NCI-H2196 (cell line): ENCODE measurements at regions not wholly inside any gene's neighbourhood (a gene's known extent, or its start where the extent isn't known, plus 50 kb on each side); places are given as distances from the start of the nearest gene placed in this dataset.

ENCODE experiments used
- DNase-seq: peaks from one replicate; lab custom pipeline; 2025; ENCODE audit not compliant: unreplicated experiment; lab: John Stamatoyannopoulos, UW

- DNase-seq: no peak
Measured at GRCh38 chr9:108166519-108166918, 677.0 kb upstream of the KLF4 start.

- DNase-seq: no peak
Measured at GRCh38 chr9:108163321-108164005, 673.9 kb upstream of the KLF4 start.

- no peak for DNase-seq
Measured at GRCh38 chr9:108162664-108163063, 673.1 kb upstream of the KLF4 start.

GRCh38 chr9:108161503-108161902, 671.9 kb upstream of the KLF4 start:
- no peak for DNase-seq

GRCh38 chr9:108160706-108161355, 671.3 kb upstream of the KLF4 start:
- no peak for DNase-seq

DNA sequence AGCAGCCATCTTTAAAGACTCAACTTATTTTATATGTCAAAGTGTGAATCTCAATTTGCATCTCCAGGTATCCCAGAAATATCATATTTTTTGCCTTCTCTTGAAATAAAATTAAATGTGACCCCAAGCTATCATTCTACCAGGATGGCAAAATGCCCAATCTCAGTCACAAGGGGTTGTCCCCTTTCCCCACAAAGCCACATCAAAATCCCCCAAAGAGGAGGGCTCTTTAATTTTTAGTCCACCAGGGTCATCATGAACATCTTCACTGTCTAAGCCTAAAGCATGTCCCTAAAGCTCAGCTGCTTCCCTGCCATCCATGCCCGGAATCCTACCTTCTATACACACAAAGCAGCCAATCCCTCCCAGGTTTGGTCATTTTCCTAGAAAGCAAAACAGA, 670.5 kb upstream of the KLF4 start:
- DNase-seq: no peak

DNA sequence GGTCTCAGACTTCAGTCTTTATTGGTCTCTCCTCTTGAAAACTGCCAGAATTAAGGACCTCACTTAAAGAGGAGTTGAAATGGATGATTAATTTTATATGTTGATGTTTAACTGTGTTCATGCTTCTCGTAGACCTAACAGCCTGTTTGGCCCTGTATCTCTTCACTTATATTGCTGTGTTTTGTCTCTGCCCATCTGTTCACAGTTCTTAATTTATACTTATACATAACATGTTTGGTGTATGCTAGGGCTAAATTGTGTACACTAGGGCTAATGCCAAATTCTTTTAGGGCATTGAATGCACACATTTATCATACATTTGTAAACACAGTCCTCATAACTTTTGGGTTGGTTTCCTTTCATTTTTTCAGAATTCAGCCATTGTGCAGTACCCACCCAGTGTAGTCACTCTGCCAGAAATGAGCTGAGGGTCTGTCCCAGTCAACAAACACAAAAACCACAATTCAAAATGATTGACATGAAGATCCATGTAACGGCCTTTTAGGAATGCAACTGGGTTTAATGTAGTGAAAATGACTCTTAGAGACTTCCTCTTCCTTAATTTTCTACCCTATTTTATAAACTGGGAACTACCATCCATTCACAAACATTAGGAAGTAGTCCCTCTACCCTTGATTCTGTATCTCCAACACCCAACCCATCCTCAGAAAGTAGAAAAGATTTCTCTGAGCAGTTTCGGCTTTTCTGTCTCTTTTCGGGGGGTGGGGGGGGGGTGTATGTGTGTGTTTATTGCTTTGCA, 668.8 kb upstream of the KLF4 start:
- DNase-seq: no peak

- no peak for DNase-seq
Measured at GRCh38 chr9:108156270-108156998, 666.9 kb upstream of the KLF4 start.

DNA sequence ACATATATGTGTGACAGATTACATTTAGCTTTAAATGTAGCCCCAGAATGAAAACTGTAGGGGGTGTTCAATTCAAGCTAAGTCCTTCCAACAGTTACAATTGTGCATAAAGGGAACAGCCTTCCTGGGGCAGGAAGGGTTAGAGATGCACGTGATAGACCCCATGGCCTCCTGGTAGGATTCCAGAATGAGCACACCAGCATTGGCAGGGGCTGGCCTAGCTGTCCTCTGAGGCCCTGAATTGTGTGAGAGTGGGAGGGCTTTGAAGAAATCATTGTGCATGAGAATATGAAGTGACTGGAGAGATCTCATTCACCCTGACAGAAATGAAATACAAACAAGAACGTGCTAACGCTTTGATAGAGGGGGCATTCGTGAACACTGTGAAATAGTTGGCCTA, 663.8 kb upstream of the KLF4 start:
- no peak for DNase-seq

DNA sequence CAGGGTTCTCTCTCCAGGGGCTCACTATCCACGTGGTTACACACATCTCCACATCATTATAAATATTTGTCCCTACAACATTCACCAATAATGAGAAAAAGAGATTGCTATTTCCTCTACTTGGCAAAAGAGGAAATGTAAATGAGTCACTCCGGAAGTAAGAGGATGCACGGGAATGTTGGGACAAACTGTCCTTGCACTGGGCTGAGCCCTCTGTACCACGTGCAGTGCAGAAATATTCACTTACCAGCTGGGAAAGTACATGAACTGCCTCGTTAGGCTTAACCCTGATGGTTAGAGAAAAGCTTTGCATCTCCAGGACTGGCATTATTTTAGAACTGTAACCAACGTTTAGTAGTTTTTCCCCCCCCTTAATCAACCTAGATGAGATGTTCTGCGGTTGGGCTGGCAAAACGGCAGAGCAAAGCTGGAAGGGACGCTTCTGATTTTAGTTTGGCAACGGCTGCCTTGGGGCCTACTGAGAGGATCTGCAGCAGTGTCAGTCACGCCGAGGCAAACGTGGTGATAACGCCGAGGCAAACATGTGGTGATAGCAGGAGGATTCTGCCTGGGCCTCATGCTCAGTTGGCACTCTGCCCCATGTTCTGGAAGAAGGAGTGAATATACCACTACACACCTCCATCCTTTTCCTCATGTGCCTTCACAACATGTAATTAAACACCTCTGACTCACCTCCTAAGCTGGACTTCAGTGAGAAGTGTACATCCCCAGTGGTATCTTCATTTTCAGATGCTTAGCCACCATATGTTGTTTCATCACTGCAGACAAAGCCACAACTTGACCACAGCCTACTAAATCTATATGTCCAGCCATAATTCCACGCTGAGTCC, 661.4 kb upstream of the KLF4 start:
- no peak for DNase-seq

- no peak for DNase-seq
Measured at GRCh38 chr9:108149326-108149725, 659.8 kb upstream of the KLF4 start.

- no peak for DNase-seq
Measured at GRCh38 chr9:108142504-108143201, 653.1 kb upstream of the KLF4 start.

DNA sequence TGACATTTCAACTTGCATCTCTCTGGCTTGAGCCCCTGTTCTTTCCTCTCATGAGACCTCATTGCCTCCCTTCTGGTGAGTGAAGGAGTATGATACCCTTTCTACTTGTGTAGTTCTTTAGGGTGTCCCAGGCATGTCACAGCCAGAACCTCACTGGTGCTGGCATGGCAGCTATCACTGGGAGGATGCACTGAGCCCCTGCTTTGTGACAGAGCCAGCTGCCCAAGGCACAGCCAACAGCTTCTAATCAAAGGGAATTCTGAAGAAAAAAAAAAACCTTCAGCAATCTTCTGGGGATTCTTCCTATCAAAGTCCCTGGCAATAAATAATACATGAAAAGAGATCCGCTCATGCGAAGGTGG, 652.6 kb upstream of the KLF4 start:
- no peak for DNase-seq

DNA sequence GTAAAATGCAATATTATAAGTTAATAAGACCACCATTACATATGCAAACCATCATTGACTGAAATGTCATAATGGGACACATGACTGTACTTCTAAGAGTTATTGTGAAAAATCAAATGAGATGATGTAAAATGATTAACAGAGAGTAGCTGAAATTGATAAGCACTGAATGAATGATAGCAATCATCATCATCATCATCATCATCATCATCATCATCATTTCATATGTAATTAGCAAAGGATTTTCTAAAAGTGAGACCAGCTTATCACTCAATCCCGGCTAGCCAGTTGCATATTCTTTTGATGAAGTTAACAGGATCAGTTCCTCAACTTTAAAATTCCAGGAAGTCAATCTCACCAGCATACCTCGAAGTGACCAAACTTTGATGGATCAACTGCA, 650.3 kb upstream of the KLF4 start:
- no peak for DNase-seq

- no peak for DNase-seq
Measured at GRCh38 chr9:108138516-108138915, 648.9 kb upstream of the KLF4 start.

GRCh38 chr9:108136656-108137055, 647.1 kb upstream of the KLF4 start:
- DNase-seq: no peak

- DNase-seq: no peak
Measured at GRCh38 chr9:108134486-108135128, 645.0 kb upstream of the KLF4 start.

DNA sequence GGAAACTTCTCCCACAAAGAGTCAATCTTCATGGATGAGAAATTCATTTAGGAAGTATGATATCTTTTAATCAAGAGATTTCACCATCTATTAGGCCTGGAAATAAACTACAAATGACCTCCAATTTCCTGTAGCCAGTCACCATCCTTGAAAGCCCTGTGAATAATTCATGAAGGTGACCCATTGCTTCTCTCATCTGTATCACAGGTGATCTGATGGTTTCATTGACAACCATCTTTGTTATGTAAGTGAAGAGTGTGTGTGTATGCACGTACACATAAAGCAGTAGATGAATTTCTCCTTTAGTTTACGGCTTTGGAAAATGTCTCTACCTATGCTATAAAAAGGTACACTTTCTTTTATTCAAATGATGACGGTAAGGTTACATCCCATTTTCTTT, 644.1 kb upstream of the KLF4 start:
- DNase-seq: no peak

GRCh38 chr9:108133101-108133500, 643.5 kb upstream of the KLF4 start:
- DNase-seq: no peak

GRCh38 chr9:108130905-108131304, 641.3 kb upstream of the KLF4 start:
- peak; percentile 24 for DNase-seq
